ENCODE measurements at regions not wholly inside any gene's neighbourhood (a gene's known extent, or its start where the extent isn't known, plus 50 kb on each side); places are given as distances from the start of the nearest gene placed in this dataset.

DNA sequence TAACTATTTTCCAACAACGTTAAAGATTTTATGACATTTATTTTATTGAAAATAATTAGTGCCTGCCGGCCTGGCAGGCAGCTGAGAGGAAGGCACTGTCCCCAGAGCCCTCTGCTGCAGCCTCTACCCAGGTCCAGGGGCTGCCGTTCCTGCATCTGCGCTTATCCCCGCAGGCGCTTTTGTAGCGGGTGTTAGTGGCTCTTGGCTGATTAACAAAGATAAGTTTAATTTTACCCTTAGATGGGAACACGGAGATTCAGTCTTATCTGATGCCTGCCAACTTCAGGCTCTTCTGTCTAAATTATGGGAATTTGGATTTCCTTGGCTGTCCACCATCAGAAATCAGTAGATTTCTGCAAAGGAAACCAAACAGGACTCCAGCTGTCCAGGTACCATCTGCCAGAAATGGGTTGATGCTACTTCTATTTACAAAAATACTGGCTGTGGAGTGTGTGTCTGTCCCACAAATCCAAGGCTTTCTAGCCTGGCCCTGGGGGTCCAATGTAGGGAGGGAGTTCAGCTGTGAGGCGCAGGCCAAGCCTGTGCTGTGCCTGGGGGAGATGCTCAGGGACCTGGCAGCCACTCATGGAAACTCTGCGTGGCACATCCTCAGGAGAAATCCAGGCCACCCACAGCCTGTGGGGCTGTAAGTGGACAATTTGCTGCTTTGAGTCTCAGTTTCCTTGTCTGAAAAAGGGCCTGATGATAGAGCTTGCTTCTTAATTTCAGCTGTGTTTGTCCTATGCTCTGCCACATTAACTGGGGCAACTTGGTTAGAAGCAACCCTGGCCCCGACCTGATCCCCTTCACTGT is 62.0 kb upstream of the IGFBP3 start:
- TF ChIP-seq POLR2A (IDR thresholded peaks at IDR 0.05; ENCODE audit: low read depth, low read length) (no peak), POLR2AphosphoS5 (IDR thresholded peaks at IDR 0.05; ENCODE audit: low read depth, low read length) (no peak), SPI1 (IDR thresholded peaks at IDR 0.05; ENCODE audit: low read depth, low read length) (no peak)
